T-helper 1 cell treated with Interleukin-12 subunit alpha and Interleukin-12 subunit beta and Interleukin-4 antibody, amounts not matched to agents 30 ng/mL and 1 ng/mL, for 36 hours (primary cell): ENCODE measurements at regions not wholly inside any gene's neighbourhood (a gene's known extent, or its start where the extent isn't known, plus 50 kb on each side); places are given as distances from the start of the nearest gene placed in this dataset.

Experiments
- intact Hi-C: fragments of 100-400 bp; cut with micrococcal nuclease; formaldehyde crosslinking; loops from one replicate; pipeline ENCODE4 v1.15.1; 2024

DNA sequence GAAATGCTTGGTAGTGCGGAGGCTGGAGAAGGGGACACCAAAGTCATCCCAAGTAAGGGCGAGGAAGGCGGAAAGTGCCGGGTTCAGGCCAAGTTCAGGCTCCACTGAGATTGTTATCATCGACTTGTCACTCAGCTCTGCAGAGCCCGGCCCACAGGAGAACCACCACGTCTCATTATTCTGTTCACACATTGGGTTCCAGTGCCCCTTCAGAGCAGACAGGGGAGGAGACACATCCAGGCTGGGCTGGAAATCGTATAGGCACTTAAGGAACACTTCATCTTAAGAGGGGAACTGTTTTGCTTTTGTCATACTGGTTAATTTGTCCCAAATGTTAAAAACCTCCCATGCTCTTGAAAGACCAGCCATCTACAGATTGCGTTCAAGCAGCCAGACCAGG is 118.3 kb upstream of the ADAMTS18 start:
- intact Hi-C loops = no loop called here

DNA sequence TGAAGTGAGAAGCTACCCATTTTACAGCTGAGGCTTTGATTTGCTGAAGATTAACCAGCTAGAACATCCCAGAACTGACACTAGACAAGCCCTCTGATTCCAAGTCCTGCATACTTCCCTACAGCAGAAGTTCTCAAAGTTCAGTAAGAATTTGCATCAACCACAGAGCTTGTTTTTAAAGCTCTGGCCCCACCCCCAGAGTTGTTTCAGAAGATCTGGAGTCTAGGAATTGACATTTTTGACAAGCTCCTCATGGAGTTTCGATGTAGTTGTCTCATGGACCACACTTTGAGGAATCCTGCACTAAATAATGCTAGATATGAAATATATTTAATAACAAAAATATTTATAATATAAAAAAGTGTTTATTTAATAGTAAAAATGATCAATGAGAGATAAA is 120.3 kb upstream of the ADAMTS18 start:
- intact Hi-C loops = no loop called here

DNA sequence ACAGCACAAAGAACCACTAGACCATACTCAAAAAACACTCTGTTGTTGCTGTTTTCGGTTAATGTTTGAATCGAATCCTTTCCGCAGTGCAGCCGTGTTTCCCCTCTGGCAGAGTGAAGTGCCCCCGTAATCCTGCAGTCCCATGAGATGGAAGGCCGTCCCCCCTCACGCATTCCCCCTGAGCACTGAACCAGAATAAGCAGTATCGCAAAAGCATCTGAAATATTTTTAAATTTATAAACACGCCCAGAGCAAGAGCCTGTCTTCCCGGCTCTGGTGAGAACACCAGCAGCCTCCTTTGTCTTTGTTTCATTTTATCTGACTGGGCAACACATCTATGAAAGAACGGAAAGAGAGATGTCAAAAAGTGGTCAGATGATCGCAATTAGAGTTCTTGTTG is 121.0 kb upstream of the ADAMTS18 start:
- intact Hi-C loops = no loop called here

DNA sequence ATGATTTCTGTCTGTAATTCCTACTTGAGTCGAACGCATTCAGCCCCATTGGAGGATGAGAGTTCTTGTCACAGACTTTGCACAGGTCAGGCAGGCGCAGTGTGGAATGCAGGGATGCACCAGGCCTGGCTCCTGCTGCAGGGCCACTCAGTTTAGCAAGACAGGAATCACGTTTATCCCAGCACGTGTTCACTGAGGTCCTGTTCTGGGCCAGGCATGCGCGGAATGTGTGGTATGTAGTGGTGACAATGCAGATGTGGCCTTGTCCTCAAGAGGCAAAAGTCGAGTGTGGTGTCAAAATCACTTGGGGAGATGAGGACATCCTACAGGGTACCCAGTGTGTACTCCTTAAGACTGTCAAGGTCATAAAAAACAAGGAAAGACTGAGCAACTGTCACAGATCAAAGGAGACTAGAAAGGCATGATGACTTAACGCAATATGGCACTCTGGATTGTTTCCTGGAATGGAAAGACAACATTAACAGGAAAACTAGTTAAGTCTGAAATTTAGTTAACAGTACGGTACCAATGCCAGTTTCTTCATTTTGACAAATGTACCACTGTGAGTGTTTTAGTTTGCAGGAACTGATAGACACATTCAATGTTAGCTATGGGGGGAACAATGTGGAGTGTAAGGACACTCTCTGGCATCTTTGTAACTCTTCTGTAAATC is 121.5 kb upstream of the ADAMTS18 start:
- intact Hi-C loops = no loop called here

DNA sequence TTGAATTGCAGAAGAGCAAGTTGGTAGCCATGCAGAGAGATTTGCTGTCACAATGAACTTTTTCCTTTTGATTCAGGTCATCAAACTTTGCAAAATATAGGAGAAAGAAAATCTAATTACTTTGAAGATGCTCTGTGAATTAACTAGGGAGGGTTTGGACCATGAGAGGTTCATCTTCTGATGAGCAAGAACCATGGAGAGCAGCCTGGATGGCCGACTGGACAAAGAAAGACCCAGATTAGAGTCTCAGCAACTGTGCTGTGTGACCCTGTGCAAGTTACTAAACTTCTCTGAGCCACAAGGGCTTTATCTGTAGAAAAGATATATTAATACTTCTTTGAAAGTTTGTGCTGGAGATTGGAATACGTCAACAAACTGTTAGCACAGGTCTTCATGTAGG is 122.6 kb upstream of the ADAMTS18 start:
- intact Hi-C loops = no loop called here

DNA sequence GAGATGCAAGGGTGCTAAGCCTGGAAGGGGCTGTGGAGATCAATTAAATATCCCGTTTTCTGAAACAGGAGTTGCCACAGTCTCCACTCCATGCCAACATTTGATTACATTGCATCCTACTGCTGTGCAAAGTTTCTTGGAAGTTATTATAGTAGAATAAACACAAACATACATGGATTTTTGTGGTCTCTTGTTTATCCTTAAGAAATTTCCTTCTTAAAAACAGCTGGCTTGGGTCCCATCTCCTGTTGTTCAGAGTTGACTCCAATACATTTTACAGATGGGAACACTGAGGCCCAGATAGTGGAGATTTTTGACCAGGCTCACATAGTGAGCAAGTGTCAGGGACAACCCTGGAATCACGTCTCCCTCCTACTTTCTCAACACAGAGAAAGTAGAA is 124.0 kb upstream of the ADAMTS18 start:
- intact Hi-C loops = no loop called here

DNA sequence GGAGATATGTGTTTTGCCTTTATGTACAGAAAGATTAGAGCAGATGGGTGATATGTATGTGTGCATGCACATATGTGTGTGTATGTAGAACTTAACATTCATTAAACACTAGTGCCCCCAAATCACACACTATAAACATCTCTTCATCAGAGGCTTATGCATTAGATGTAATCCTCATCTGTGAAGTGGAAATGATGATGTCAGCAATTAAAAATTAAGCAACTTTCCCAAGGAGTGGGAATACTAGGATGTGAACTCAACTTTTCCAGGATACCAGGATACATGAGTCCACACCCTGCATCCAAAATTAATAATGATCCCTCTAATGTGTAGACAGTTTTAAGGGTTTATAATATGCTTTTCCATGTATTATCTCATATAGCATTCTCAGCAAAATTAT is 127.7 kb upstream of the ADAMTS18 start:
- intact Hi-C loops = no loop called here

DNA sequence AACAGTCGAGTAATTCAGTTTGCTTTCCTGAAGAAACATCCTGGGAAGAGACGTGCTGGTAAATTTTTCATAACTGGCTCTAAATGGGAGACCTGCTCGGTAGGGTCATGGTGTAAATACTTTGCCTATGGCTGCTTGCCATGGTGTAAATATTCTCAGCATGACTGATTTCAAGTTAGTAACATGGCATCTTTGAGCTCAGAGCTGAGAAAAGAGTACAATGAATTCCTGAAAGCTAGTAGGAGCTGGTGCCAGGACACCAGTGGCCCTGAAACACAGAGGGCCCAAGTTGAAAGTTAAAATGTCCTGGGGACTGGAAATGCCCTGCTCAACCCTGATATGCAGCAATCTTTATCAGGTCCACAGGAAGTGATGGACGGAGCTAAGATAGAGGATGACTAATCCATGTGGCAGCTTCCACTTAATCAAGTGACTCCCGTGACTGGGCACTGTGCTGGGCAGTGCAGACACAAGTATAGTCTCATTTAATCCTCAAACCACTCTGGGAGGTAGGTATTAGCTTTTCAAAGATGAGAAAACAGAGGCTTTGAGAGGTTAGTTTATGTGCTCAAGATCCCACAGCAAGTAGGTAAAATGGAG is 130.1 kb upstream of the ADAMTS18 start:
- intact Hi-C loops = no loop called here

DNA sequence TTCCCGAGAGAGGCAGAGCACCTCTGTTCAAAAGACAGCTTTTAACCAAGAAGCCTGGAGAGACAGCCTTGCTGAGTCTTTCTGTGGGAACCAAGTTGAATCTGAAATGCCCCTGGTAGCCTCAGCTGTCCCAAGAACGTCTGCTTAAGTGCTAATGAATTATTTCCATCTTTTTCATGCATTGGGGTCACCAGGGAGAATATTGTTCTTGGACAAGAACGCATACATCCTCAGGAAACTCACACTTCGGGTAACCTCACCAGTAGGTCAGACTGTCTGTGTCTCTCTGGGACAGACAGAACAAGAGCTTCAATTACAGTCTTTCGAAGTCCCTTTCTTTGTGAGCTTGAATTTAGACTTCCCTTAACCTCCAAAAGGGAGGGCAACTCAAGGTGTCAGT is 134.6 kb upstream of the ADAMTS18 start:
- intact Hi-C loops = no loop called here

DNA sequence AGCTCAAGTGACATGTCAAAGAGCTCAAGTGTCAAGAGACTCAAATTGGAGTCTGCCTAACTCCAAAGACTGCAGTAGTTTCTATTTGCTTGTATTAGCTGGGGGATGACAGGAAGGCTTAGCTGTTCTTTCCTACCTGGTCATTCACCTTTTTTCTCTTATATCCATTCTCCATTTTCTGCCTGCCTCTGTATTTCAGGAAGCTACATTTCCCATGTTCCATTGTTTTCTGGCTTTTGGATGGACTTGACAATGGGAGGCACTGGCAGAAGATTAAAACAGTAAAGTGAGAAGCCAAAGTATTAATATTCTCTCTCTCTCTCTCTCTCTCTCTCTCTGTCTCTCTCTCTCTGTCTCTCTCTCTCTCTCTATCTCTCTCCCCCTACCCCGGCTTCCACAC is 135.7 kb upstream of the ADAMTS18 start:
- intact Hi-C loops = no loop called here

DNA sequence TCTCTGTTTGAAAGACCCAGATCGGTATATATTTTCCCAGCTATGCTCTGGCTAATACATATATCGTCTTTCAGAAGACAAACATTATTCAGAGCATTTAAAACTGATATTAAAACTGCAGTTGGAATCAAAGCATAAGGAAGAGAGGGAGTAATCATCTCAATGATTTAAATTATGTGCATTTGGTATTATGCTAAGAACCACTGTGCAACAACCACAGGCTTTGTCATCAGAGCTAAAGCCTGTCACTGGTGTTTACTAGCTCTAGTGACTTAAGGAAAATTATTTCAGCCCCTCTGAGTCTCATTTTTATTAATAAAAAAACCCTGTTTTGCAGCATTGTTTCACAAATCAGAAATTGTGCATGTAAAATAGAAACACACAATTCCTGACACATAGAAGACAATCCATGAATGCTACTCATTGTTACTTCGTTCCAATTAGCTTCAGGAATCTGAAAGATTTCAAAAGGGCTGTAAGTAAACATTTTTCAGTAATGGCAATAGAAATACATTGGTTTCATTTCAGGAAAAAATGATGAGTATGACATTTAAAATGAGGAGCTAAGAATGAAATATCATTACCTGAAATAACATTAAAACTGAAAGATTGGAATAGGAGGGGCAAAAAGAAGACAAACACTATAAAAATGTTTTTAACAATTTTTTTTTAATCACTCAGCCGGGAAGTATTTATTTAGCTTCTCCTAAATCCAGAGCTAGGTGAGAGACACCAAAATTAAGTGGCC is 136.5 kb upstream of the ADAMTS18 start:
- intact Hi-C loops = no loop called here

DNA sequence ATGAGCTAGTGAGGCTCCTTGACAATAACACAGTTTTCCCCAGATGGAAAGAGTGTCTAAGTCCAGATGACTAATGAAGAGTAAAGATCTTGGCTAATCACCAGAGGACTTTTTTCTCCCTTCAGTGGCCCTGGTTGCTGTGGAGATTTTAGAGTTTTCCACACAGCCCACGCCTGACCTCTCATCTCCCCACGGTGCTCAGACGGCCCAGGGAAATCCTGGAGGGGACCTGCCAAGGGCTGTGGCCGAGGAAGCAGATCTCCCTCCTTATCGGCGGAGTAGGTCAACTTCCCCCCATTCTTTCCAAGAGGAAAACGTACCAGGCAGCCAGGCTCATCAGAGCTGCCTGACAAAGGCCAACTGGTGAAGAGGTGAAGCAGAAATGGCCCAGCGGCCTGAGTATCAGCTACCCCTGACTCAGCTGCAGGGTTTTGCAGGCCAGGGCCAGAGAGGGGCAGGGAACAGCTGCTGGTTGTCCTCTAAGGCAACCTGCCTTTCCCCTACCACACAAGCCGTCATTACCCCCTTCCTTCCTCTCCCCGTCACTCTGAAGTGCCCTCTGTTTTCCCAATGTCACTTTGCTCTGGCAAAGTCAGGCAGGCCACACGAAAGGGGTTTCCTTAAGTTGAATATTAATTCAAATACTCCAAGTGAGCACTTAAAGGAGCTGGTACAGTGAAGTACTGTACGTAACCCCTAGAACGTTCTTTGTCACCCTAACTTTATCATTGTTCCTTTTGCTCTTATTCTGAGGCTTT is 140.2 kb upstream of the ADAMTS18 start:
- intact Hi-C loops = no loop called here

DNA sequence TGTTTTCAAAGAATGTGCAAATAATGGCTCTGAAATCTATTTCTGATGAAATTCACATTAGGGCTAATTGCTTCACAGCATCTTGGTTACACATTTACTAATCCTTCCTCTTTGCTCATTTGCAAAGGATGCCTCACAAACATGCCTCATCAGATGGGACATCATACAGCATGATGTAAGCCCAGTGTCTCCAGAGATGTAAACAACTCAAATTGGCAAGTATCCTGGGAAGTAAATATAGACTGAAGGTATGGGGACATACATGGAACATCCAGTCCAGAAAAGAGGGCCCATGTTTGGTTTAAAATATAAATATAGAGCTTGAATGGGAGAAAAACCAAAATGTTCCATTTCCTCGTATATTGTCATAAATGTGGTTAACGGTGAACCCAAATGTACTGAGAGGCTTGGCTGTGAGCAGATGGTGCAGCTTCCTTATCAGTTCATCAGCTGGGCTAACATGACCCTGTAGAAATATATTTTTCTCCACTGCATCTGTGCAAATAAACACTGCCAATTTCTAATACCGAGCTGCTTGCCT is 142.9 kb upstream of the NUDT7 start:
- intact Hi-C loops = no loop called here

DNA sequence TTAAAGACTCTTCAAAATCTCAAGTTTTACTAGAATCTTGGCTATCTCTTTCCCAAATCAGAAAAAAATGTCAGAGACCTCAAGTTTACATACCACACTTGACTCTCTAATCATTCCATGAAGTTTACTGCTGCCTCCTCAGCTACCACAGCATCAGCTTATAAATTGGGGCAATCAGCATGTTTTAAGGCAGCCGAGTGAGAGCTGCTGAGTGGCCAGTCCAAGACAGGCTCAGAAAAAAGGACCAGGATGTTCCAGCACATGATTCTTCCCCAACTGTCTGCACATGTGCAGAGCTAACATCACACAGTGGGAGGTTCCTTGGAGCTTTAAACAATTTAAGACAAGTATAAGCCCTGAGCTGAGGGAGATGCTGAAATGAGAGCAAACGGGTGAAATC is 140.6 kb upstream of the NUDT7 start:
- intact Hi-C loops = no loop called here

DNA sequence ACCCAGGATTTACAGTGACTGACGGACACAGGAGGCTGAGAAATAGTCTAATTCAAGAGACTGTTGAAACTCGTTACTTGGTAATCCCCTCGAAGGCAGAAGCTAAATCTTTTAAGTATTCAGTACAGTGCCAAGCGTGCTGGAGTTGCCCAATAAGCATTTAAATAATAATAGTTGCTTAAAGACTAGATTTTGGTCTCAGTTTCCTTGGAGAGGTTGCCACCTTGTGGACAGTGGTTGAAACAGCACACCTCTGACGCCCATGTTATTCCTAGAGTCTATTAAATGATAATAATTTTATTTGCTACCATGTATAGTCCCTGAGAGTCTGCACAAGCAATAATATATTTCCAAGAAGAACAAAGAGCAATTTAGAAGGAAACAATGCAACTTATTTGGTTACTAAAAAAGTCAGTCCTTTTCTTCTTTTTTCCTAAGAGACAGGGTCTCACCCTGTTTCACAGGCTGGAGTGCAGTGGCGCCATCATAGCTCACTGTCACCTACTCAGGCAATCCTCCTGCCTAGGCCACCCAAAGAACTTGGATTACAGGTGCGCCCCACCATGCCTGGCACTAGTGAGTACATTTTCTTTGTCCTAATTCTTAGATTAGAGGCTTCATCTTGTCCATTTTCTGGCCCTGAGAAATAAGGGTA is 138.0 kb upstream of the NUDT7 start:
- intact Hi-C loops = loop anchor here (1.0 kb wide), 1 partner anchor 348 kb away; no protein-coding TSS in a partner anchor

DNA sequence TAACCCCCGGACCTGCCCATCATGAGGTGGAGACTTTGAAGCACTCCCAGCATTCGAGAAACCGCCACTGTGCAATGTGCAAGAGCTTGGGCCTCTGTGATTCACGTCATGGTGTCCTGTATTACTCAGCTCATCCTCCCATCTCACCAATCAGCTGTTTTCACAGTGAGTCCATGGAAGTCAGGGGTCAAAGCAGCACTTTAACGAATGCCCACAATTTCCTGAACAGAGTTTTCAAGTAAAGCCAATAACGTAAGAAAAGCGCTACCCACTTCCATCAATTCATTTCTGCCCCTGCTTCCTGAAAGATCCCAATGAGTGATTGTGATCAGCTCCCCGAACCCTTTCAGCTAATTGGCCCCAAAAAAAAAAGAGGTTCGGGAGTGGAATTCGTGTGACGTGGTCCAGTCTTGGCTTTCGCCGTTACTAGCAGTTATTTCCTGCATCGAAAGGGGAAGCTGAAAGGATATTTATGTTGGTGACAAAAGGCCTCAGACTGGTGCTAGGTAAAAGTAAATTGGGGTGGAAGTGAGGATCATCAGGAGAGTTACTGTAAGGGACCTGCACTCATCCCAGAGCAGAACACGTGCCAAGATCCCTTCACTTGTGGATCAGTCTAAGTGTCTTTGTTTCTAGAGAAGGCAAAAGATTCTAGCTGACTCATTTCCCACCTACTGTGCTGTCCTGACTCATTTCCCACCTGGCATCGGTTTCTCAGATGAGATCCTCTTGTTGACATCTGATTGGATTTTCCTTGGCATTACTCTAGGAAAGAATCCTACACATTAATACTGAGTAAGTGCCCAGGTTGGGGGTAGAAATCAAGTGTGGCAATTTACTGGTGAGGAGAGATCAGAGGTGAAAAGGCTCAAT is 136.7 kb upstream of the NUDT7 start:
- intact Hi-C loops = no loop called here

DNA sequence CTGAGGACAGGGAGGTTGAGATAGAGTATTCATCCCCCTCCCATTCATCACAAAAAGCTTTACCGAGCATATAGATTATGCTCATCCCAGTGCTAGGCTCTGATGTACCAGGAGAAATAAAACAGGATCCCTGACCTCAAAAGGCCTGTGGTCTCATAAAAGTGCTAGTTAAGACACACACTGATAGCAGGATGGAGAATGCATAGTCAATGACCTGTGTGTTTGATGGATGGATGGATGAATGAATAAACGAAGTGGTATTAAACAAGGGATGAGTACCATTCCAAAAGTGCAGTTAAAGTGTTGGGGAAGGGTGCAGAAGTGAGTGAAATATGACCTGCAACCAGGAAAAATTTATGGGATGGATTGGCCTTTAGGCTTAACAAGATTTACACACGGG is 133.9 kb upstream of the NUDT7 start:
- intact Hi-C loops = no loop called here

DNA sequence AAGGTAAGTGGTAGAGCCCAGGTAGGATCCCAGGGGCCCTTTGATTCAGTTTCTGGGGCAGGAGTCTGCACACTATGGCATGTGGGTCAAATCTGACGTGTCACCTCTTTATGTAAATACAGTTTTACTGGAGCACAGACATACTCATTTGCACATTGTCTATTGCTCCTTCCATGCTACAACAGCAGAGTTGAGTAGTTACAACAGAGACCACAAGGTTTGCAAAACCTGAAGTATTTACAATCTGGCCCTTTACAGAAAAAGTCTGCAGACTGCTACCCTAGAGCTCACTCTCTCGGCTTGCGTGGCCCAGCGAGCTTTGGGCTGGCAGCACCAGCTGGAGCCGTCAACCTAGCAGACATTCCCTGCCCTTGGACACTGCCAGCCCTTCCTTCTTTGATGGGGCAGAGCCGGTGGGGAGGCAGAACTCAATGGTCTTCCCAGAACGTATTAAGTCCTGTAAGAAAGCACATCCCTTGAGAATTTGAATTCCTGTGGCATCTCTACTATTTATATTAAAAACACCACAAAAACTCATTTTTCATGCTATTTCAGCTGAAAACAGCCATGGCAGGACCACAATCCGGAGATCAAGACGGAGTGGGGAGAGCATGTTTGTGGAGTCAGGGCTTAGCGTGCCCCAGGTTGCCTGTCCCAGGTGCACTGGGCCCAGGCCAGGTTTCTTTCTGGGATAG is 133.1 kb upstream of the NUDT7 start:
- intact Hi-C loops = no loop called here

DNA sequence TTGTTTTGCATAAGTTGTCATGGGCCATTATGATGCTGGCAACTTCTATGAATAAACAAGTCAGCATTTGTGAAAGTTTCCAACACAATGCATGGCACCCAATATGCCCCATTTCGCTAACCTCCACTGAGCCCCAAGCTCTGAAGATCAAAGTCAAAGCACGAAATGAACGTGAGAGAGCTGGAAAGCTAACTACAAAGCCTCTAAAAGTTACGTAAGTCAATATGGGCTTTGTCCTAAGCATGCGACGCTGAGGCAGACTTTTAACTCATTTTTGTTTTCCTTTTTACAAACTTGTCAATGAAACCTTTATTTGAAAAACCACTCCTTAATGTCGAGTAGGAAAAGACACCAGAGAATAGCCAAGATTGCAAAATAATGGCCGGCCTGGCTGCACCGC is 131.6 kb upstream of the NUDT7 start:
- intact Hi-C loops = no loop called here

DNA sequence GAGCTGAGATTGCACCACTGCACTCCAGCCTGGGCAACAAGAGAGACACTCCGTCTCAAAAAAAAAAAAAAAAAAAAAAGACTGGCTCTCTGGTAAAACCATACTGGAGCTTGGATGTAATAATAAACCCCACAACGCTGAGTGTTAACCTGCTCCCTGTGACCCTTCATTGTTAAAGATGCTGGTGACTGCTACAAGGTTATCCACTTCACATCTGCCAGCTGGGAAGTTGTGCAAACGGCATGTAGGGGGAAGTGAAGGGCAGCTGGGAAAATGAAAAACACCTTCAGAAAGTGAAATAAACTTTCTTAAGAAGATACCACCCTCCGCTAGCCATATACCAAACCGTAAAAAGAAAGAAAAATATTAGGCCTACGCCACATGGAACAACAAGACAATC is 131.0 kb upstream of the NUDT7 start:
- intact Hi-C loops = no loop called here
